Activated naive CD4-positive, alpha-beta T cell treated with anti-CD3 and anti-CD28 coated beads for 36 hours (primary cell): ENCODE measurements at regions not wholly inside any gene's neighbourhood (a gene's known extent, or its start where the extent isn't known, plus 50 kb on each side); places are given as distances from the start of the nearest gene placed in this dataset.
"Not testable (repeated sequence)": the region's sequence is repeated elsewhere in the genome, so short reads cannot be mapped to it uniquely, and the experiment has no call there.

ENCODE experiments used
- CTCF ChIA-PET: fragments of 350-600 bp; sonication (Branson Sonifier 250); formaldehyde crosslinking; loops from one replicate; lab custom pipeline; 2021; ENCODE audit warnings: antibody characterized with exemption; lab: Charles Lee
- DNase-seq: peaks from one replicate; pipeline ENCODE4 v3.0.0-alpha.2; 2020
- H3K27ac Mint-ChIP-seq: one replicate; pipeline ENCODE4 v1.8.0; 2021; ENCODE audit warnings: mild to moderate bottlenecking, mixed read lengths
- H3K27me3 Mint-ChIP-seq: one replicate; pipeline ENCODE4 v1.8.0; 2021; ENCODE audit warnings: low read depth, mixed read lengths
- H3K36me3 Mint-ChIP-seq: one replicate; pipeline ENCODE4 v1.8.0; 2021; ENCODE audit warnings: low read depth, mixed read lengths
- H3K4me1 Mint-ChIP-seq: one replicate; pipeline ENCODE4 v1.8.0; 2021; ENCODE audit warnings: low read depth, mixed read lengths
- H3K4me3 Mint-ChIP-seq: one replicate; pipeline ENCODE4 v1.8.0; 2021; ENCODE audit warnings: mild to moderate bottlenecking, moderate library complexity, mixed read lengths
- H3K9me3 Mint-ChIP-seq: one replicate; pipeline ENCODE4 v1.8.0; 2021; ENCODE audit warnings: mixed read lengths
- intact Hi-C: fragments of 100-400 bp; cut with micrococcal nuclease; formaldehyde crosslinking; loops from one replicate; pipeline ENCODE4 v1.15.1; 2023

- Mint-ChIP-seq H3K9me3 (no peaks in the 10 kb centered on the region), H3K4me3 (no peak overlapping the region), H3K27ac (no peak overlapping the region), H3K36me3 (no peaks in the 10 kb centered on the region), H3K4me1 (no peaks in the 10 kb centered on the region), H3K27me3 (no peaks in the 10 kb centered on the region)
- CTCF ChIA-PET = no interaction called here
- DNase-seq = no peak
- intact Hi-C loops = no loop called here
Observed at GRCh38 chr17:5915337-5915736, 154.8 kb upstream of the WSCD1 start.

- CTCF ChIA-PET = interaction anchor here (0.6 kb wide), 1 partner anchor 135 kb away, joined by 3 read pairs; no protein-coding TSS in a partner anchor
- no peaks in the 10 kb centered on the region for H3K36me3 Mint-ChIP-seq
- no peak overlapping the region for H3K4me3 Mint-ChIP-seq
- no peak for DNase-seq
- H3K4me1 Mint-ChIP-seq = no peaks in the 10 kb centered on the region
- H3K27ac Mint-ChIP-seq = no peak overlapping the region
- H3K9me3 Mint-ChIP-seq = no peaks in the 10 kb centered on the region
- intact Hi-C loops = no loop called here
- H3K27me3 Mint-ChIP-seq = no peaks in the 10 kb centered on the region
Observed at GRCh38 chr17:5919089-5919488, 151.1 kb upstream of the WSCD1 start.

- no peaks in the 10 kb centered on the region for H3K9me3 Mint-ChIP-seq
- no peak overlapping the region for H3K27ac Mint-ChIP-seq
- no peak overlapping the region for H3K4me3 Mint-ChIP-seq
- CTCF ChIA-PET = no interaction called here
- no peaks in the 10 kb centered on the region for H3K27me3 Mint-ChIP-seq
- no peaks in the 10 kb centered on the region for H3K36me3 Mint-ChIP-seq
- intact Hi-C loops = no loop called here
- no peak for DNase-seq
- H3K4me1 Mint-ChIP-seq = no peaks in the 10 kb centered on the region
Observed at GRCh38 chr17:5921512-5922282, 148.5 kb upstream of the WSCD1 start.

- CTCF ChIA-PET = no interaction called here
- intact Hi-C loops = no loop called here
- H3K4me1 Mint-ChIP-seq = no peaks in the 10 kb centered on the region
- DNase-seq = no peak
- H3K9me3 Mint-ChIP-seq = no peaks in the 10 kb centered on the region
- H3K4me3 Mint-ChIP-seq = no peak overlapping the region
- no peaks in the 10 kb centered on the region for H3K36me3 Mint-ChIP-seq
- H3K27ac Mint-ChIP-seq = no peak overlapping the region
- H3K27me3 Mint-ChIP-seq = no peaks in the 10 kb centered on the region
Observed at GRCh38 chr17:5922476-5922875, 147.7 kb upstream of the WSCD1 start.

- intact Hi-C loops = no loop called here
- no peak overlapping the region for H3K27ac Mint-ChIP-seq
- H3K9me3 Mint-ChIP-seq = peaks cover 2% of the 10 kb centered on the region
- H3K27me3 Mint-ChIP-seq = peaks cover 15% of the 10 kb centered on the region
- CTCF ChIA-PET = interaction anchor here (0.6 kb wide), 1 partner anchor 416 kb away, joined by 3 read pairs; no protein-coding TSS in a partner anchor
- H3K4me1 Mint-ChIP-seq = no peaks in the 10 kb centered on the region
- no peak overlapping the region for H3K4me3 Mint-ChIP-seq
- H3K36me3 Mint-ChIP-seq = no peaks in the 10 kb centered on the region
- DNase-seq = no peak
Observed at GRCh38 chr17:5929721-5930120, 140.5 kb upstream of the WSCD1 start.

- DNase-seq, intact Hi-C loops, CTCF ChIA-PET, H3K4me3 Mint-ChIP-seq, H3K36me3 Mint-ChIP-seq, H3K27ac Mint-ChIP-seq, H3K9me3 Mint-ChIP-seq, H3K4me1 Mint-ChIP-seq: not testable (repeated sequence)
- peaks cover 15% of the 10 kb centered on the region for H3K27me3 Mint-ChIP-seq
Observed at GRCh38 chr17:5930555-5930954, 139.6 kb upstream of the WSCD1 start.

- CTCF ChIA-PET = no interaction called here
- Mint-ChIP-seq H3K4me1 (no peaks in the 10 kb centered on the region), H3K4me3 (no peak overlapping the region), H3K36me3 (no peaks in the 10 kb centered on the region), H3K27ac (no peak overlapping the region), H3K27me3 (peaks cover 15% of the 10 kb centered on the region), H3K9me3 (peaks cover 2% of the 10 kb centered on the region)
- intact Hi-C loops = no loop called here
- no peak for DNase-seq
Observed at GRCh38 chr17:5931616-5932015, 138.6 kb upstream of the WSCD1 start.

GRCh38 chr17:5933430-5933829 is 136.7 kb upstream of the WSCD1 start:
- no peak for DNase-seq
- intact Hi-C loops = no loop called here
- CTCF ChIA-PET = no interaction called here

GRCh38 chr17:5941258-5941657 is 128.9 kb upstream of the WSCD1 start:
- H3K4me3 Mint-ChIP-seq = no peak overlapping the region
- CTCF ChIA-PET = no interaction called here
- H3K36me3 Mint-ChIP-seq = no peaks in the 10 kb centered on the region
- intact Hi-C loops = no loop called here
- no peak for DNase-seq
- peaks cover 29% of the 10 kb centered on the region for H3K27me3 Mint-ChIP-seq
- no peak overlapping the region for H3K27ac Mint-ChIP-seq
- H3K9me3 Mint-ChIP-seq = no peaks in the 10 kb centered on the region
- no peaks in the 10 kb centered on the region for H3K4me1 Mint-ChIP-seq

More at GRCh38 chr17:5933430-5933829, 136.7 kb upstream of the WSCD1 start:
- Mint-ChIP-seq H3K36me3 (no peaks in the 10 kb centered on the region), H3K9me3 (peaks cover 2% of the 10 kb centered on the region), H3K4me3 (no peak overlapping the region), H3K27me3 (peaks cover 24% of the 10 kb centered on the region), H3K4me1 (no peaks in the 10 kb centered on the region), H3K27ac (no peak overlapping the region)

- intact Hi-C loops = no loop called here
- H3K9me3 Mint-ChIP-seq = no peaks in the 10 kb centered on the region
- DNase-seq = no peak
- peaks cover 25% of the 10 kb centered on the region for H3K27me3 Mint-ChIP-seq
- CTCF ChIA-PET = interaction anchor here (0.6 kb wide), 1 partner anchor 133 kb away, joined by 7 read pairs; no protein-coding TSS in a partner anchor
- H3K36me3 Mint-ChIP-seq = no peaks in the 10 kb centered on the region
- H3K27ac Mint-ChIP-seq = no peak overlapping the region
- no peak overlapping the region for H3K4me3 Mint-ChIP-seq
- no peaks in the 10 kb centered on the region for H3K4me1 Mint-ChIP-seq
Observed at GRCh38 chr17:5942687-5943086, 127.5 kb upstream of the WSCD1 start.

- H3K4me1 Mint-ChIP-seq = no peaks in the 10 kb centered on the region
- no peak overlapping the region for H3K27ac Mint-ChIP-seq
- no peaks in the 10 kb centered on the region for H3K36me3 Mint-ChIP-seq
- CTCF ChIA-PET = no interaction called here
- no peaks in the 10 kb centered on the region for H3K9me3 Mint-ChIP-seq
- no peak overlapping the region for H3K4me3 Mint-ChIP-seq
- intact Hi-C loops = no loop called here
- H3K27me3 Mint-ChIP-seq = peaks cover 26% of the 10 kb centered on the region
- no peak for DNase-seq
Observed at GRCh38 chr17:5943232-5943631, 126.9 kb upstream of the WSCD1 start.

GRCh38 chr17:5943982-5944381 is 126.2 kb upstream of the WSCD1 start:
- intact Hi-C loops = no loop called here
- DNase-seq = no peak
- Mint-ChIP-seq H3K27me3 (peaks cover 28% of the 10 kb centered on the region), H3K27ac (no peak overlapping the region), H3K9me3 (no peaks in the 10 kb centered on the region), H3K36me3 (no peaks in the 10 kb centered on the region), H3K4me1 (no peaks in the 10 kb centered on the region), H3K4me3 (no peak overlapping the region)
- CTCF ChIA-PET = interaction anchor here (0.6 kb wide), 1 partner anchor 116 kb away, joined by 3 read pairs; no protein-coding TSS in a partner anchor

- intact Hi-C loops = no loop called here
- Mint-ChIP-seq H3K4me3 (no peak overlapping the region), H3K9me3 (no peaks in the 10 kb centered on the region), H3K27me3 (peaks cover 33% of the 10 kb centered on the region), H3K4me1 (no peaks in the 10 kb centered on the region), H3K36me3 (no peaks in the 10 kb centered on the region), H3K27ac (no peak overlapping the region)
- DNase-seq = no peak
- CTCF ChIA-PET = no interaction called here
Observed at GRCh38 chr17:5947701-5948180, 122.4 kb upstream of the WSCD1 start.
